Mesenchymal stem cell (in vitro differentiated cells and primary cell): ENCODE measurements at regions not wholly inside any gene's neighbourhood (a gene's known extent, or its start where the extent isn't known, plus 50 kb on each side); places are given as distances from the start of the nearest gene placed in this dataset.

Experiments
- DNase-seq: peaks from one replicate; pipeline ENCODE4 v3.0.0-alpha.2; 2013
- H2AFZ ChIP-seq: one replicate; pipeline ENCODE4 v1.6.1; 2013; ENCODE audit warnings: low read depth, mild to moderate bottlenecking, control low read depth, inconsistent platforms, low read length, moderate library complexity
- H2AK5ac ChIP-seq: 2 replicates; pipeline ENCODE4 v1.6.1; 2013; ENCODE audit warnings: low read length, moderate library complexity, mild to moderate bottlenecking, inconsistent platforms; ENCODE audit not compliant: severe bottlenecking
- H2BK120ac ChIP-seq: one replicate; pipeline ENCODE4 v1.6.1; 2013; ENCODE audit warnings: low read depth, mild to moderate bottlenecking, inconsistent platforms, low read length, moderate library complexity
- H2BK12ac ChIP-seq, 2 experiments: one replicate each; pipeline ENCODE4 v1.6.1; 2013; ENCODE audit warnings: inconsistent platforms in 2 of 2, low read length in 2 of 2, mild to moderate bottlenecking in 2 of 2, moderate library complexity in 2 of 2, control low read depth in 1 of 2
- H2BK15ac ChIP-seq: one replicate; pipeline ENCODE4 v1.6.1; 2013; ENCODE audit warnings: mild to moderate bottlenecking, low read depth, inconsistent platforms; ENCODE audit not compliant: poor library complexity, severe bottlenecking
- H2BK5ac ChIP-seq: 2 replicates; pipeline ENCODE4 v1.6.1; 2013; ENCODE audit warnings: low read depth, mild to moderate bottlenecking, low read length, control low read depth, inconsistent platforms; ENCODE audit not compliant: poor library complexity, severe bottlenecking
- H3K14ac ChIP-seq, 2 experiments: one replicate each; pipeline ENCODE4 v1.6.1; 2013; ENCODE audit warnings: inconsistent platforms in 2 of 2, low read length in 2 of 2, control low read depth in 1 of 2, mild to moderate bottlenecking in 1 of 2, moderate library complexity in 1 of 2
- H3K18ac ChIP-seq, 2 experiments: one replicate each; pipeline ENCODE4 v1.6.1; 2013; ENCODE audit warnings: inconsistent platforms in 2 of 2, low read length in 2 of 2, control low read depth in 1 of 2, low read depth in 1 of 2, mild to moderate bottlenecking in 1 of 2
- H3K23ac ChIP-seq, 2 experiments: one replicate each; pipeline ENCODE4 v1.6.1; 2013; ENCODE audit warnings: inconsistent platforms in 2 of 2, low read length in 2 of 2, mild to moderate bottlenecking in 2 of 2, moderate library complexity in 2 of 2, control low read depth in 1 of 2
- H3K27ac ChIP-seq: 2 replicates; pipeline ENCODE4 v1.5.1; 2013; ENCODE audit warnings: mild to moderate bottlenecking, moderate library complexity, low read length, control low read depth, inconsistent platforms; ENCODE audit not compliant: poor library complexity, severe bottlenecking
- H3K27me3 ChIP-seq, 2 experiments: 2 replicates each; pipeline versions ENCODE4 v1.6.1 to v1.7.0; 2013; ENCODE audit warnings: low read length in 2 of 2, mild to moderate bottlenecking in 2 of 2, moderate library complexity in 2 of 2, control low read depth in 1 of 2, inconsistent platforms in 1 of 2; ENCODE audit not compliant: control insufficient read depth in 1 of 2, insufficient read depth in 1 of 2
- H3K36me3 ChIP-seq, 2 experiments: 2 replicates each; pipeline versions ENCODE4 v1.6.1 to v1.7.0; 2013; ENCODE audit warnings: low read length in 2 of 2, control low read depth in 1 of 2, inconsistent platforms in 1 of 2, low read depth in 1 of 2, mild to moderate bottlenecking in 1 of 2; ENCODE audit not compliant: insufficient read depth in 2 of 2, control insufficient read depth in 1 of 2
- H3K4ac ChIP-seq, 2 experiments: one replicate each; pipeline ENCODE4 v1.6.1; 2013; ENCODE audit warnings: inconsistent platforms in 2 of 2, low read length in 2 of 2, mild to moderate bottlenecking in 2 of 2, moderate library complexity in 2 of 2, control low read depth in 1 of 2, low read depth in 1 of 2
- H3K4me1 ChIP-seq: 2 replicates; pipeline ENCODE4 v1.6.1; 2013; ENCODE audit warnings: low read depth, low read length, control low read depth; ENCODE audit not compliant: control insufficient read depth, insufficient read depth
- H3K4me2 ChIP-seq: 2 replicates; pipeline ENCODE4 v1.6.1; 2013; ENCODE audit warnings: low read length, mild to moderate bottlenecking, inconsistent platforms; ENCODE audit not compliant: poor library complexity, severe bottlenecking
- H3K4me3 ChIP-seq, 2 experiments: 2 replicates each; pipeline versions ENCODE4 v1.5.1 to v1.7.0; 2013; ENCODE audit warnings: low read length in 2 of 2, mild to moderate bottlenecking in 2 of 2, control low read depth in 1 of 2, low read depth in 1 of 2; ENCODE audit not compliant: insufficient read depth in 1 of 2
- H3K79me1 ChIP-seq: replicated peaks from 2 replicates; pipeline ENCODE4 v1.6.1; 2013; ENCODE audit warnings: mild to moderate bottlenecking, control low read depth, low read length, inconsistent platforms; ENCODE audit not compliant: poor library complexity, severe bottlenecking
- H3K9ac ChIP-seq: 2 replicates; pipeline ENCODE4 v1.7.0; 2013; ENCODE audit warnings: mild to moderate bottlenecking, low read length, moderate library complexity
- H3K9me3 ChIP-seq: 2 replicates; pipeline ENCODE4 v1.7.0; 2013; ENCODE audit warnings: mild to moderate bottlenecking, low read length; ENCODE audit not compliant: control insufficient read depth
- H4K8ac ChIP-seq: one replicate; pipeline ENCODE4 v1.6.1; 2013; ENCODE audit warnings: inconsistent platforms, mild to moderate bottlenecking, low read length, moderate library complexity
- H4K91ac ChIP-seq: one replicate; pipeline ENCODE4 v1.6.1; 2013; ENCODE audit warnings: mild to moderate bottlenecking, low read length, inconsistent platforms
- WGBS: methylation state at CpG from one replicate; pipeline ENCODE4 v1.1.7; 2013; ENCODE audit warnings: mixed read lengths; 5-methylcytosine and 5-hydroxymethylcytosine counted together

DNA sequence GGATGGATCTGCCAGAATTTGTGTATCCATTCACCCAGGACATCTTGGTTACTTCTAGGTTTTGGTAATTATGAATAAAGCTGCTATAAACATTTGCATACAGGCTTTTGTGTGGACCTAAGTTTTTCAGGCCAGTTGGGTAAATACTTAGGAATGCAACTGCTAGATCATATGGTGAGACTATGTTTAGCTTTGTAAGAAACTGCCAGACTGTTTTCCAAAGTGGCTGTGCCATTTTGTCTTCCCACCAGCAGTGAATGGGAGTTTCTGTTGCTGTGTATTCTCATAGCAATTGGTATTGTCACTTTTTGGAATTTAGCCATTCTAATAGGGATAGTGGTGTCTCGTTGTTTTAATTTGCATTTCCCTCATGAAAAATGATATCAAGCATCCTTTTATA, 133.0 kb downstream of the KIF26A start:
- Histone ChIP-seq H3K23ac (no peak overlapping the region), H2AFZ (no peak overlapping the region), H3K4me2 (no peak overlapping the region), H2BK12ac (no peak overlapping the region), H3K18ac (no peak overlapping the region), H3K36me3 (no peaks in the 10 kb centered on the region), H3K79me1 (no peaks in the 10 kb centered on the region), H3K27ac (no peak overlapping the region), H4K91ac (no peak overlapping the region), H3K4me1 (peaks cover 1% of the 10 kb centered on the region), H3K9ac (no peak overlapping the region), H3K9me3 (no peaks in the 10 kb centered on the region), H2BK120ac (no peak overlapping the region), H2BK5ac (no peak overlapping the region), H3K14ac (no peak overlapping the region), H3K4me3 (no peak overlapping the region), H3K27me3 (peaks cover 0 to 6% of the 10 kb centered on the region in 2 experiments), H3K4ac (no peak overlapping the region), H2BK15ac (no peak overlapping the region), H4K8ac (no peak overlapping the region), H2AK5ac (no peak overlapping the region)
- no CpG with 5 or more reads among the region's 1 CpG for WGBS
- no peak for DNase-seq

DNA sequence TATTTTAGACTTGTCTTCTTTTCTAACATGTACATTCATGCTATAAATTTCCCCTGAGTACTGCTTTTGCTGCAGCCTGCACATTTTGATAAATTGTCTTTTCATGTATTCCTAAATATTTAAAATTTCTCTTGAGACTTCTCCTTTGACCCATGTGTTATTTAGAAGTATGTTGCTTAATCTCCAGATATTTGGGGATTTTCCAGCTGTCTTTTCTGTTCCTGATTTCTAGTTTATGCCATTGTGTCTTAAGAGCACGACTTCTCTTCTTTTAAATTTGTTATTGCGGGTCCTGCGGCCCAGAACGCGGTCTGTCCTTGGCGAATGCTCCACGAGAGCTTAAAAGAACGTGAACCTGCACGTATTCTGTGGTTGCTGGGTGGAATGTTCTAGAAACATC, 136.4 kb downstream of the KIF26A start:
- no peak overlapping the region for H3K4ac ChIP-seq
- no peak overlapping the region for H2AK5ac ChIP-seq
- H3K27ac ChIP-seq: no peak overlapping the region
- 80% methylated on average over 9 of the region's 9 CpGs for WGBS
- no peak overlapping the region for H2BK15ac ChIP-seq
- no peak overlapping the region for H3K23ac ChIP-seq
- H3K4me2 ChIP-seq: no peak overlapping the region
- no peak overlapping the region for H2BK5ac ChIP-seq
- no peaks in the 10 kb centered on the region for H3K4me1 ChIP-seq
- no peaks in the 10 kb centered on the region for H3K36me3 ChIP-seq
- no peak overlapping the region for H4K91ac ChIP-seq
- H3K14ac ChIP-seq: no peak overlapping the region
- H2BK120ac ChIP-seq: no peak overlapping the region
- no peaks in the 10 kb centered on the region for H3K79me1 ChIP-seq
- DNase-seq: no peak
- H3K4me3 ChIP-seq: no peak overlapping the region
- no peak overlapping the region for H2AFZ ChIP-seq
- H2BK12ac ChIP-seq: no peak overlapping the region
- no peak overlapping the region for H4K8ac ChIP-seq
- no peak overlapping the region for H3K18ac ChIP-seq
- no peak overlapping the region for H3K9ac ChIP-seq
- H3K9me3 ChIP-seq: no peaks in the 10 kb centered on the region
- H3K27me3 ChIP-seq: peaks cover 0 to 16% of the 10 kb centered on the region in 2 experiments

DNA sequence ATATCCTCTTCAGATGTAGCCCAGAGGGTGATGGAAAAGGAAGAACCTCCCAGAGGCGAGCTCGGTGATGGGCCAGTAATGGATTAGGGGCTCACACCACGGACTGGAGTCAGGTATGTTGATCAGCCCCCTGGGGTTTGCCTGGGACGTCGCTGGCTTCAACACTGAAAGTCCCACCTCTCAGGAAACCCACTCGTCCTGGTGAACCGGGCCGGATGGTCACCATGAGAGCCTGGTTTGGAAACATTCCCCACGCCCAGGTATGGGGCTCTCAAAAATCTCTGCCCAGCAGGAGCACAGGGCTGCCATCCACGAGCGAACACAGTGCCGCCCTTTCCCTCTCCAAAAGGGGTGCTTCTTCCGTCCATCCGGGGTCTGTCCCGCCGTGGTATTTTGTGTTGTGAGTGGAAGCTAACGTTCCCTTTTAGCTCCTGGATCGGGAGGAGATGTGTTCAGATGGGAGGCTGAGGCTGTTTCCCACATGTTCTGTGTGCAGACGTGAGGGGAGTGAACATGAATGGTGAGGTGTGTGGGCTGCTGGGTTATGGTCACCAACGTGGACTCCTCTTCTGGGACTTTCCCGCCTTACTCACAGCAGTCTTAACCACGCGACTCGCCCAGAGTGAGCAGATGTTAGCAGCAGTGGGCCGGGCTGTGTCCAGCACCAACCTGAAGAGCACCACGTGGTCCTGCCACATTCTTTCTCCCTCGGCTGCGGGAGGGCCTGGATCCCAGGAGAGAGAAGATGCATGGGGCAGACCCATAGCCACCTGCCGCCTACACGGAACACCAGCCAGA, 139.2 kb downstream of the KIF26A start:
- no peak overlapping the region for H3K4me3 ChIP-seq
- no peak overlapping the region for H4K8ac ChIP-seq
- no peak overlapping the region for H3K14ac ChIP-seq
- no peaks in the 10 kb centered on the region for H3K4me1 ChIP-seq
- H3K36me3 ChIP-seq: no peaks in the 10 kb centered on the region
- no peak overlapping the region for H3K18ac ChIP-seq
- H2BK15ac ChIP-seq: no peak overlapping the region
- H2BK12ac ChIP-seq: no peak overlapping the region
- H2AFZ ChIP-seq: no peak overlapping the region
- H3K27me3 ChIP-seq: peaks cover 0 to 16% of the 10 kb centered on the region in 2 experiments
- no peak overlapping the region for H3K23ac ChIP-seq
- no peak overlapping the region for H3K27ac ChIP-seq
- H3K9ac ChIP-seq: no peak overlapping the region
- H2AK5ac ChIP-seq: no peak overlapping the region
- 87% methylated on average over 30 of the region's 30 CpGs for WGBS
- no peak overlapping the region for H2BK120ac ChIP-seq
- H3K4ac ChIP-seq: no peak overlapping the region
- no peaks in the 10 kb centered on the region for H3K79me1 ChIP-seq
- no peaks in the 10 kb centered on the region for H3K9me3 ChIP-seq
- H3K4me2 ChIP-seq: no peak overlapping the region
- no peak for DNase-seq
- H4K91ac ChIP-seq: no peak overlapping the region
- no peak overlapping the region for H2BK5ac ChIP-seq

DNA sequence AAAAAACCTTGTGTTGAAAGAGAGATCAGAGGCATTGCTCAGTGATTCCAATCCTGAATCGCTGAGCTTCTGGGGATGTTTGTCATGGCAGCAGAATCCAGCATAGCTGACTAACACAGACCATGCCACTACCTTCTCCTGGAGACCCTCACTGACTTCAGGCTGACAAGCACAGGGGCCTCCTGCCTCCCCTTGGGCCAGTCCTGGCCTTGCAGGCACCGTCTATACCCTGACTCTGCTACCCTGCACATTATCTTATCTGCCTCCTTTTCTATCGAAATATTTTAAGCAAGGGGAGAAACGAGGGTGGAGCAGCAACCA, 139.8 kb downstream of the KIF26A start:
- WGBS: 66% methylated on average over 4 of the region's 4 CpGs
- Histone ChIP-seq H3K9me3 (no peaks in the 10 kb centered on the region), H3K27ac (no peak overlapping the region), H4K8ac (no peak overlapping the region), H2BK5ac (no peak overlapping the region), H3K14ac (no peak overlapping the region), H4K91ac (no peak overlapping the region), H2AK5ac (no peak overlapping the region), H2BK120ac (no peak overlapping the region), H2AFZ (no peak overlapping the region), H3K4me2 (no peak overlapping the region), H3K4me1 (no peaks in the 10 kb centered on the region), H3K27me3 (peaks cover 0 to 16% of the 10 kb centered on the region in 2 experiments), H3K23ac (no peak overlapping the region), H3K79me1 (no peaks in the 10 kb centered on the region), H3K4ac (no peak overlapping the region), H3K36me3 (no peaks in the 10 kb centered on the region), H3K18ac (no peak overlapping the region), H3K9ac (no peak overlapping the region), H3K4me3 (no peak overlapping the region), H2BK12ac (no peak overlapping the region), H2BK15ac (no peak overlapping the region)
- no peak for DNase-seq
